ENCODE measurements at regions not wholly inside any gene's neighbourhood (a gene's known extent, or its start where the extent isn't known, plus 50 kb on each side); places are given as distances from the start of the nearest gene placed in this dataset.

GRCh38 chr1:55527831-55528230, 312.7 kb upstream of the USP24 start:
- TF ChIP-seq EZH2 (IDR thresholded peaks at IDR 0.05) (no peak), POLR2AphosphoS5 (IDR thresholded peaks at IDR 0.05; ENCODE audit: borderline replicate concordance, low read depth, low read length) (no peak)
